Activated CD4-positive, alpha-beta T cell treated with anti-CD3 and anti-CD28 coated beads, Interleukin-2, amount 50 U/mL, for 24 hours (primary cell): ENCODE measurements at regions not wholly inside any gene's neighbourhood (a gene's known extent, or its start where the extent isn't known, plus 50 kb on each side); places are given as distances from the start of the nearest gene placed in this dataset.

Experiments
- DNase-seq, 2 donors: peaks; one replicate each; pipeline ENCODE4 v3.0.0-alpha.2; 2020; ENCODE audit warnings: low read depth in 1 of 2, low spot score in 1 of 2

DNA sequence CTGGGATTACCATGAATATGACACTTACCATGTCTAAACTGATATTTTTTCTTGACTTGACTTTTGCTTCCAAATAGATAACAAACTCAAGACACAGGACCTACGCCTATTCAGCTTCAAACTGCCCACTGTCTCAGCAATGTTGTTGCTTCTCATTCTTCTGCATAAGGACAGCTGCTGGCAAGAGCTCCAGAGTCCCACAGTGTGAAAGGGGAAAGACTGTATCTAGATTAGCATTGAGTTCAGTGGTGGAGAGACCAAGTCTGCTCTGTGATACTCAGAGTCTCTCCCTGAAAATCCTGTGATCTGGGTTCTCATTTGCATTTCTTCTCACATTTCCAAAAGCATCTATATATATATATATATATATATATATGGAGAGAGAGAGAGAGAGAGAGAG is 247.9 kb upstream of the NT5C1B start:
- DNase-seq = no peak

DNA sequence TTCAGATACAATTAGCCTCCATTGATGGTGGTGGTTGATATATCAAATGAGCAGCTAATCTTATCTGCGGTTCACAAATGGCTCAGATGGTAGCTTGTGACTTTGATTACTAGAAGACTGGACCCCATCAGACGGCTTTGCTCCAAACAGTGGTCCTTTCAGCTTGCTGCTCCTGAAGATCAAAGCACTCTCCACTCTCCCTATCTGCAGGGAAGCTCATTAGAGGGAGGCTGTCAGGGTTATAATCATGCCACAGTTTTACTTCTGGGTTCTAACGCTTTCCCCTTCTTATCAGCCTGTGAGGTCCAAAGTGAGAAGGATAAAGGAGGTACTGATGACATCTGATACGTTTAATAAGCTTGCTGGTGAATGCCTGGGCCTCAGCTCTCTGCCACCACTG is 247.1 kb upstream of the NT5C1B start:
- no peak for DNase-seq

DNA sequence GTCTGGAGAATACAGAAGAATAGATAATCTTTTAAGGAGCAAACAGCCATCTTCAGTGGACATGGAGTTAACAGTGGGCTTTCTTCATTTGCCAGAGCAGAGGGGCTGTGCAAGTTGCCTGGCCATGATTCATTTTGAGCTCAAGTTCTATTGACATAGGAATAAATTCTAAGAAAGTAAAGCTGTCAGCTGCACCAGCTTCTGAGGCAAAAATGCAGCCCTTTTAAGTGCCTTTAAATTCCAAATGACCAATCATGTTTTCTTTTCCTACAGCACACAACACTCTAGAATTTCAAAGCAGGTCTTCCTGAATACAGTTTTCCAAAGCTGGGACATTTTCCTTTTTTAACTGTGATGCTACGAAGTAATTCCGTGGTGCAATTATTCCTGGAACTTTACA is 246.4 kb upstream of the NT5C1B start:
- no peak for DNase-seq

DNA sequence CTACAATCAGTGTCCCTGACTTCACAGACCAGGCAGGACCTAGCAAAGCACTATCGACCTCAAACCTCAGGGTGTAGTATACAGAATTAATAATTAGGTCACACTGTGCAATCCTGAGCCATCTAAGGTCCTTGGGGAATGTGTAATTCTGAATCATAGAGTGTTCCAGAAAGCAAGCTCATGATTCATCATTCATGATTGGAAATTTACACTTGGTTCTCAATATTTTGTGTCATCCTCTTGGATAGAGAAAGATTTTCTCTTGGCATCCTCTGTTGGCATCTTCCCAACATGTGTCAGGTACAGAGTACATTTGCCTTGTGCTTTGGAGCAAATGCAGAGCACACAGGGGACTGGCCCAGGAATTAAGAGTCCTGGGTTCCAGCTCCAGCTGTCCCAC is 245.0 kb upstream of the NT5C1B start:
- DNase-seq = no peak

DNA sequence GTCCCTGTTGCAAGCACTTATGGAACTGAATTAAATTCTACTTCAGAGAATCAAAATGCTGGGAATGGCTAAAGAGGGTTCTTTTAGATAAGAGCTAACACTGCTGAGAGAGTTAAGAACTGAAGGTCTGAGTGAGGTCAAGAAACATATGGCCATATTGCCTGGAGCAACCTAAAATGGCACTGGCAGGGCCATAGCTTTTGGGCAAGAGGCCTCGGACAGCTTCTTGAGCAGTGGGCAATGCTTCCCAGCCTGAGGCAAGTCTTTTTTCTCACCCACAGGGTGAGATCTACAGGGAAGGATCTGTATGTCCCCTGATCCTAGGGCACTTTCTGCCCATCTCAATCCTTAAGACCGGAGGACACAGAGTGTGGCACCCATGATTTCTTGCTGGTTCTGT is 244.6 kb upstream of the NT5C1B start:
- DNase-seq = no peak

DNA sequence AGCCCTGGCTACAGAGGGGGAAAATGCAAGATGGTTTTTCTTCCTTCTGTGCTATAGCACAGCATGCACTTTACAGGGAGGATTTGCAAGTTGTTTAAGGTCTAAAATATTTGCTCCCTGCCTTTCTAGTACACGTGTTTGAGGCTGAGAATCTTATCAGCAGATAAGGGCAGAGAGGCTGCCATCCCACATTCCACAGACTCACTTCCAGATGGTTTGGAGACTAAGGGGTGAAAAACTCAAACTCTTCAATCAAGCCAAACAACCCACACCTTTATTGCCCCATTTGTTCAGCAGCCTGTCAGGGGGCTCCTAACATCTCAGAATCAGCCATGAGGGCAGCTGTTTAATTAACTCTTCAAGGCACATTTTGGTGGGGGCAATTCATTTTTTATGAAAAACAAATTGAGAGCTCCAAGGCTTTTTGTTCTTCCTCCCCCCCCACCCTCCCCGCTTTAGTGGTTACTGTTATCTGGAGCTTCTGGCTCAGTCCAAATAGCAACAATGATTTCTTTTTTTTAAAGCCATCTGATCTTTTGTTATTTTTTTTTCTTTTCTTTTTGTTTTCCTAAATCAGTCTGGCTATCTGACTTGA is 242.6 kb upstream of the NT5C1B start:
- DNase-seq = no peak

DNA sequence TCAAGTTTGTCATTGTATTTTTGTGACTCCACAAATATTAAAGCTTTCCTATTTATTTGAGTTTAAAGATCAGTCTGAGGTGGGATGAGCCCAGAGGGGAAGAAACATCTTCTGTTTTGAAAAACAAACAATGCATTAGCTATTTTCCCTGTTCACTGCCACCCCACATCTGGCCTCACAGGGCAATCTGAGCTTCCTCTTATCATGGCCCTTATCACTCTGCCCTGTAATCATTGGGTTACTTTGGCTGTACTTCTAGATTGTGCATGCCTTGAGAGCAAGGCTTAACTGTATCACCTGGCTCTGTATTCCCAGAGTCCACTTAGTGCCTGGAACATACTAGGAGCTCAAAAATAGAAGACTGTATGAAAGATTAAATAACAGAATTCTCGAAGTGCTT is 241.6 kb upstream of the NT5C1B start:
- no peak for DNase-seq

DNA sequence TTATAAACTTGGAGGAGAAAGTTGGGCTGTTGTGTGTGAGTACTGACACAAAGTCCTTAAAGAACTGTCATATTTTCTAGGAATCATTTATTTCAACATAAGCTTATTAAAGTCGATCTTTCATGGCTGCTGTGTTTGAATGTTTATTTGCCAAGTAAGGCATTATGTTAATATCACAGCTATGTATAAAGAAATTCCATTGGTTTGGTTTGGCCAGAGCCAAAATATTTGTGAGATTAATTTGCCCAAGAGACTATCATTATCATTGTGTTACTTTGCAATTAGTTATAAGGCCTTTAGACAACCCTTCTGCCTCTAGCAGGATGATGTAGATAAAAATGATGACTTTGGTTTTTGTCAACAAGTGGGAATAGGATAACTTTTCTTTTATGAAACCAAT is 240.6 kb upstream of the NT5C1B start:
- DNase-seq = no peak

DNA sequence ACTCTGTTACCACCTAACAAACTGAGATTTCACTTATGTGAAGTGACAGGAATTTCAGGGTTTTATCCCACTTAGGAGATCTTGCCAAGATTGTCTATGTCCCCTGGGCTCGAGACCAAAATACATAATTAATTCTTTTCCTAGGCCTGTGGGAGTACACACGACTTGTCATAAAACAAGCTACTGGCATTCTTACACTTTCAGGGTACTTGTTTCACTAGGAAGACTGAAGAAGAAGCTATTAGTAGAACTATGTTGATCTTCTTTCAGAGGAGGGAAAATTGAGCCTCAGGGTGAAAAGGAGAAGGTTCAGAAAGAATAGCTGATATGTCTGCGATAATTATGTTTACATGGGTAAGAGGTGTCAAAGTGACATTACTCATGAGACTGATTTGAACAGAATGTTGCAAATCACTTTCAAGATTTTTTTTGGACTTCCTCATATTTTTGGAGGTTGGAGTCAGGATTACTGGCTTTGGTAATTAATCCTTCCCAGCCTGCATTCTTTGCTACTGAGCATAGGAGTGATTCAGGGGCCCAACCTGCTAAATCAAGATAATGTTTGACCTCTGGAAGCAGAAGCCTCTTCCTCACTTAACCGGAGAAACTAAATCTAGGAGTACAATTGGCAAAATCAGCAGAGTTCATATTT is 240.0 kb upstream of the NT5C1B start:
- no peak for DNase-seq

DNA sequence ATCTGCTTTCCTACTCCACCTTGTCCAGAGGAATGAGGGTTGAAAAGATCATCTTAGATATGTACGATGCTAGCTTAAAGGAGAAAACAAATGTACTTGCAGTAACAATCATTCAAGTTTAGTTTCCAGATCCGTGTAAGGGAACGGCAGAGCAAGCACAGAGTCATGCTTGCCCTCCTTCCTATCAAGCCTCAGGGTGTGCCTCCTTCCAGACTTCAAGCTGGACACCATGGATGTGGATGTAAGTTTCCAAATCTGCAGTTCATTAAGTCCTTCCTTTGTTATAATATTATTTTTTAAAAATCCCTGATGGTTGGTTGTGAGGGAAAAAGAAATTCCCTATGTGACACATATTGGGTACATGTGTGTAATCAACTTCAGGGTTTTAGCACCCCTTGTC is 238.9 kb upstream of the NT5C1B start:
- no peak for DNase-seq

DNA sequence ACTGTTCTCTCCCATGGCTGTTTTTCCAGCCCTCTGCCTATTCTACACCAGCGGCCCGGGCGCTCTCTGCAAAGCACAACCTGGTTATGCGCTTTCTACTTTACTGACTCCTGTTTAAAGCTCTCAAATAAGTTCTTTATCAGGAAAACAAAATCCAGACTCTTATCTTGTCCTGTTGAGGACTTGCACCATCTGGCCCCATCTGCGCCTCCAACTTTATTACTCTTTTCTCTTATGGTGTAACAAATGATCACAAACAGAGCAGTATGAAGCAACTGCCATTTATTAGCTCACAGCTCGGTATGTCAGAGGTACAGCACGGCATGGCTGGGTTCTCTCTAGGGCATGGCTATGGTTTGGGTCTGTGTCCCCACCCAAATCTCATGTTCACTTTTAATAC is 236.5 kb upstream of the NT5C1B start:
- DNase-seq = no peak

DNA sequence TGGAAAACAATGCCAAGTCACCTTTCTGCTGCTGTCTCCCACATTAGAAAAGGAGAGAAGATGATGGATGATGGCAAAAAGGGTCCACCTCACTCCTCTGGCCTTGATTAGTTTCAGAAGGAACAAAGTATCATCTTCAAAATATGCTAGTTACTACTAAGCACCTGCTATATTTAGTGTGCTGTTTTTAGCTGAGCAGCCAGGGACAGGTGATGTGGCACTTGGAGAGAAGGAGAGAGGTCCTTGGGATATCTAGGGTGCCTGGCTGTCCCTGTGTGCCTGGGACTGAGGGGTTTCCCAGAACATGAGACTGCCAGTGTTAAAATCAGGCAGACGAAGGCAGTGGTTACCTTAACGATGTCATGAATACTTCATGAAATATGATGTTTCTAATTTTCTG is 235.5 kb upstream of the NT5C1B start:
- DNase-seq = no peak

DNA sequence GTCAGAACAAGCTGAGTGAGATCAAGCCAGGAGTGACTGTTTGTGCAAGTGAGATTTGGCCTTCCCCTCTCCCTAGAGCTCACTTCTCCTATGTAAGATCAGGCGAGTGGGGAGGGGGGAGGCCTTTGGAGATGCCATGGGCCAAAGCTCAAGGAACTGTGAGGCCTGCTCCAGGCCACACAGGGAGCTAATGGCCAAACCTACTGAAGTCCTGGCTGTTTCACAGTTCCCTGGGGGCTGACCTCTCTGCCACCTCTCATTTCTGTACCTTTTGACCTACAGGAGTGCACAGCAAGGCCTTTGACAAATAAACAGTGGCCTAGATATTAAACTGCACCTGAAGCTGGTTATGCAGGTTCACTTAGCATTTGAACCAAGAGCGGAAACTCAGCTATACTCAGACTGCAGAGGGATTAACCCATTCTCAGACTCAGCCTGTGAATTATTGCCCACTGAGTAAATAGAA is 235.0 kb upstream of the NT5C1B start:
- no peak for DNase-seq

DNA sequence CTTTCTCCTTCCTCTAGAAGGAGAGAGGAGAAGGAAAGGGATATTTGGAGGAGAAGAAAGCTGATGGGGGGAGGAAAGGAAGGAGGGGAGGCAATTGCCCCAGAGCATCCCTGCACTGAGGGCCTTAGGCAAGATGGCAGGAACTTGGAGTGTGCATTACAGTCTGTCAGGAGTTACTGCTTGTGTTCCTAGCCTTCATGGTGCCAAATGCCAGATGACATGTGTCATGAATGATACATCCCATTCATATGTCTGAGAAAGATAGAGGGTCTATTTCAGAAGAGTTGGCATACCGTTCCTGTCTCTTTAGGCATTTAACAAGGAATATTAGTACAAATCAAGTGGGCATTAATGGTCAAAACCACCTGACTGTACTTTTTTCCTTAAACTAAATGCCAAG is 232.1 kb upstream of the NT5C1B start:
- DNase-seq = no peak

DNA sequence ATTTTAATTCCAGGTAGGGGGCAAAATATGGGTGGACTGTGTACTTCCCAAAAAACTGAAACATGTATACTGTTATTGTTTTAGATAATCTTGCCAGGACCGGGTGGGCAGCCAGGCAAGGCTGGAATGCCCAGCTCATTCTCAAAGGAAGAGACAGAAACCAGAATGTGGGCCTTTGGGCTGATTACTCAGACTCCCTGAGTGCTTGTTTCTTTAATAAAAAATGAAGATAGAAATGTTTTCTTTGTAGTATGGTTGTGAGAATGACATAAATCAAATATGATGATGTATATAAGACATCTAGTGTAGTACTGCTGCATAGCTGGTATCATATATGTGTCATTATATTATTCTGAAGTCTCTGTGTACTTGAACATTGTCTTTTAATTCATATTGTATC is 231.6 kb upstream of the NT5C1B start:
- DNase-seq = no peak

DNA sequence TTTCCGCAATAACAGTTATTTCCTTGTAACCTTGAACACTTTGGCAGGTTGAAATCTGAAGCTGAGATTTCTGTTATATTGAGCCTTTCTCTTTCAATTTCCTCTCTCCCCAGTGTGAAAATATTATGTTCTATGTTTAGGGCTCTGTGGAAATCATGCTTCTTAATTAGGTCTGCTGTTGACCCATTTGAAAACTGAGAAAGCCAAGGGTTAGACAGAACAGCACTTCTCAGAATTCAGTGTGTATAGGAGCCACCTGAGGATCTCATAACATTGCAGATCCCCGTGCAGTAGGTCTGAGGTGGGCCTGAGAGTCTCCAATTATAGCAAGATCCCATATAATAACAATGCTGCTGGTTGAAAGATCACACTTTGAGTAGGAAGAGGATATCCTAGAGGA is 230.2 kb upstream of the NT5C1B start:
- DNase-seq = no peak

DNA sequence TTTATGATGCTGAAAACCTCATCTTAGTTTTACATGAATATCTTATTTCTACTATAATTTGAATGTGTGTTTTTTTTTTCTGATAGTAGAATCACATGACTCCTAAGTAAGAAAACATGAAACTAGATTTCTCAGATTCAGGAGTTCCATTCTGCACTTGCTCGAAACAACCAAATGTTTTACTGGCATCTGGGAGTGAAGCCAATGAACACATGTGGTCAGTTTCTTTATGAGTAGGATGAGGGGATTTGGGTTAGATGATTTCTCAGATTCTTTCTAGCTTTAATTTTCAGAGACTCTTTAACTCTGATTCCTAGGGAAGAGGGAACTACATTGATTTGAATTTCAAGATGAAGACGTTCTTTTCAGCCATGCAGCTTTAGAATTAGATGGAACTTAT is 225.0 kb upstream of the NT5C1B start:
- no peak for DNase-seq

DNA sequence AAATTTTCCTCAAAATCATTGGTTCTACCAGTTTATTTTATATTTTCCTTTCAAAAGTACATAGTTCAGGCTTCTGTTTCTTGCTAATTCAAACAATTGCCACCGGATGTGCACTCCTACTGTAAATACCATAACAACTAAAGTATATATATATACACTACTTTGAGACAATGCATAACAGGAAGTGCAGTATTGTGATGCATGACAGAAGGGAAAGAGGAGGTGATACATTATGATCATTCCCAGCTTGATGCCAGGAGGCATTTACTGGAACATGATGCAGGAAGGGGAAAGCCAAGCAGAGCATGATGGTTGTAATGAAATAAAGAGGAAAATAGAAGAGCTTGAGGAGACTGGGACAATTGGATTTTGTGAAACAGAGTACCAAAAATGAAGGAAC is 215.2 kb upstream of the NT5C1B start:
- DNase-seq = no peak

DNA sequence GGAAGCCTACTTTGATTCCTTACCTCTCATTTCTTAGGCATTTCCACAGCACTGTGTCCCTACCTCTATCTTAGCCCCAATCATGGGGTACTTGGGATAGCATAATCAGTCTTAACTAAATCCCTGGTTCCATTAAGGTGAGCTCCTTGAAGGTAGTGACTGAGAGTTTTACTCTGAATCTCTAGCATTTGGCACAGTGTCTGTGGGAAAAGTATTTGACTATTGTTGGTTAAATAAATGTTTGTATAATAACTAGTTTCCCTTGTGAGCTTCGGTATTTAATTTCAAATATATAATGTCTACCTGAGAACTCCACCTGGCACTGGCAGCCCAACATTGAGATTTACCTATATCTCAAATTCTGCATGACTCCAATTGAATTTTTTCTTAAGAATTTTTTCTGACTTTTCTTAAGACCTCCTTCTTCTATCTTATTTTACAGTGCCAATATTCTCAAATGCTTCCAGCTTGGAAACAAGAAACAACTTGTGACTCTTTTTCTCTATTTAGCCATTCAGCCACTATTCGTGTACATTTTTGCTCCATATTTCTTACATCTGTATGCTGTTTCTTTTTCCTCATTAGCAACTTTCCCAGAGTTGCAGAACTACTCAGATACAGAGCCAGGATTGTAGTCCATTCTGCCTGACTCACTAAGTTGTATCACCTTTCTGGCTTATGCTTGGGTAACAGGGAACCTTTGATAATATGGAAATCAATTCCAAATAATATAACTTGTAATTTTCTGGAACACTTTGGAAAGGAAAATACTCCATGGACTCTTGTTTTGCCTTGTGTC is 214.0 kb upstream of the NT5C1B start:
- no peak for DNase-seq

DNA sequence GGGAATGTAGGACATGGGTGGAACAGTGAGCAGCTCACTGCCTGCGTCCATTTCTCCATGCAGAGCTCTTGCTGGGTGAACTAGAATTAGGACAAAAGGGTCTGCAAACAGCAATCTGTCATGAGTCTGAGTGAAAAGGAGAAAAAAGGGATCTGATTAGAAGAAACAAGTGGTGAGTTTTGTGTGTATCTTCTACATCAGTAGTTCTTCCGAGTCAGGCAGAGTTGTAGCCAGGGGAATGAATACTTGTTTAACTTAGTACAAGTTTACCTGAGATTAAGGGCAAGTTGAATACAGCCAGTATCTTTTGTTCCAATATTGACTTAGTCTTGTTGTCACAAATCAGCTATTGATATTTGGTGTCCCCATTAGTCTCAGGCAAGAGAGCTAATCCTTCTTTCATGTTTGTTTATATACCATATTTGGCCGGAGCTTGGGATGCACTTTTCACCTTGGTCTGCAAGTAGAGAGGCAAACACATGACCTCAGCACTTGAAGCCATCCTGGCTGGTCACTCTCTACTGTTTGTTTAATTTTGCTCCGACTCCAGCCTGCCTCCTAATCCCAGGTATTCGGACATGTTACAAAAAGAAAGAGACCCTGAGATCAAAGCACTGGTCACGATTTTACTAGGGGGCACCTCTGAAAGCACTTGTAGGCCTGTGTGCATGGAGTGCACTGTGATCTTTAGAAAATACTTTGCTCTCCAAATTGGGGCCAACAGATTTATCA is 211.0 kb upstream of the NT5C1B start:
- no peak for DNase-seq

DNA sequence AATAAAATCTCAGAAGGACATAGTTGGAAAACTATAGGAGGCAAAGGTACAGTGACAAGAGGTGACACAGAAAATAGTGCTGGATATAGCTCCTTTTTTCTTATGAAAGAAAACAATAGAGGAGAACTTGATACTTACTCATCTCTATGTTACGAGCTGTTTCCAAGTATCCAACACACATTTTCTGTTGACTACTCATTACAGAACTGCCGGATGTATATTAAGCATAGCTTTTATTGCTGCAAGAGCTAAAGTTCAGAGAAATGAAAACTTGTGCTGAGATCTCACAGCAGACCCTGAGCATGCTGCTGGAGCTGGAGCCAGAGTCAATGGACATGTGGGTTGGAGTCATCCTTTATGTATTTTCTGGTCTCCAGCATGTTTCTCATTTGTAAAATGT is 210.0 kb upstream of the NT5C1B start:
- no peak for DNase-seq
